Motor neuron (in vitro differentiated cells): ENCODE measurements at regions not wholly inside any gene's neighbourhood (a gene's known extent, or its start where the extent isn't known, plus 50 kb on each side); places are given as distances from the start of the nearest gene placed in this dataset.
"Not testable (repeated sequence)": the region's sequence is repeated elsewhere in the genome, so short reads cannot be mapped to it uniquely, and the experiment has no call there.

Source experiments
- ATAC-seq, 8 experiments: fragments of 200-7000 bp; cut with Tn5 transposase; replicated peaks in 6 of 8; 2 replicates each; pipeline ENCODE4 v1.8.0; 2021; ENCODE audit warnings: mild to moderate bottlenecking in 8 of 8, moderate library complexity in 8 of 8
- H3K27ac ChIP-seq, 2 donors: fragments of 250-450 bp; sonication (Bioruptor Pico); 2 replicates each; pipeline ENCODE4 v1.9.0; 2021; ENCODE audit warnings: antibody characterized with exemption in 2 of 2, mild to moderate bottlenecking in 2 of 2, moderate library complexity in 1 of 2
- H3K4me1 ChIP-seq, 2 donors: fragments of 250-450 bp; sonication (Bioruptor Pico); replicated peaks in 1 of 2; 2 replicates each; pipeline ENCODE4 v1.6.1; 2021; ENCODE audit warnings: antibody characterized with exemption in 2 of 2, mild to moderate bottlenecking in 2 of 2, moderate library complexity in 1 of 2
- H3K4me3 ChIP-seq, 5 donors: fragments of 250-450 bp; sonication (Bioruptor Pico); 2 replicates each; pipeline ENCODE4 v1.9.0; 2021; ENCODE audit warnings: antibody characterized with exemption in 5 of 5, mild to moderate bottlenecking in 5 of 5, moderate library complexity in 4 of 5
- WGBS, 10 experiments: fragments of 450-650 bp; shearing (Covaris generic); methylation state at CpG; one replicate each; pipeline ENCODE4 v1.0.0; 2022; 5-methylcytosine and 5-hydroxymethylcytosine counted together
- in situ Hi-C, 9 experiments: fragments of 400-800 bp; cut with MboI; loops; one replicate each; pipeline ENCODE4 v1.15.0; 2021; ENCODE audit warnings: low sequenced_read_pairs in 9 of 9, low pct_unique_long_range_greater_than_20kb in 2 of 9; ENCODE audit not compliant: unreplicated experiment in 9 of 9

DNA sequence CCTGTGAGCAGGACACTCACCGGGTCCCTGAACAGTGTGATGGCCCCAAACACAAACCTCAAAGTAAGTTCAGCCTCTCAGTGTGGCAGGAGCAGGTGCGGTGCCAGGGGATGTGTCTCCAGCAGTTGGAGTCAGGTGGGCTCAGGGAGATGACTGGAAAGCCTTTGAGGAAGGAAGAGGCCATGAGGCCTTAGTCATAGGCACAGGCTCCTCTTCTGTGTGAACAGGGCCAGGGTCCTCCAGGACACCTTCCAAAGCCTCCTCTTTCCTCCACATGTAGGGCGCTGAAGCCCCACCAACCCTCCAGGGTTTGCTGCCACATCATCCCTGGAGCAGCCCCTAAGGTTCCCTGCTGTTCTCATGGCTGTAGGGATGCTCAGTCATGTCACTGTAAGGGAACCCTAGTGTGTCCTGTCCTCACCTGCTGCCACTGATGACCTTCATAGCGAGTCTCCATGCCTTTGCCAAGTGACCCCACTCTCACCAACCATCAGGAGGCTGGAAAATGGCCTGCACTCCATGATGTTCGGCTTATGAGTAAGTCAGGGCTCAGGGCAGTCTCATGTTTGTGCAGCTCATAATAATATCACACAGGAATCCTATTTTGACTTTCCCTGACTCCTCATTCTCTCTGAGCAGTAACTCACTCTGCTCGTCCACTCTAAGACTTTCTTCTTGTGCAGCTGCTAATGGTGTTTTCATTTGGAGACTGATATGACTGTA, 1152.9 kb downstream of the RPIA start:
- no peaks in the 10 kb centered on the region for H3K4me1 ChIP-seq
- 0 to 36% (median 20%) methylated on average over 2 to 6 of the region's 6 CpGs for WGBS, 10 experiments
- no peak for ATAC-seq
- in situ Hi-C loops, result no loop called here
- H3K4me3 ChIP-seq, result no peak overlapping the region
- H3K27ac ChIP-seq, result no peak overlapping the region

DNA sequence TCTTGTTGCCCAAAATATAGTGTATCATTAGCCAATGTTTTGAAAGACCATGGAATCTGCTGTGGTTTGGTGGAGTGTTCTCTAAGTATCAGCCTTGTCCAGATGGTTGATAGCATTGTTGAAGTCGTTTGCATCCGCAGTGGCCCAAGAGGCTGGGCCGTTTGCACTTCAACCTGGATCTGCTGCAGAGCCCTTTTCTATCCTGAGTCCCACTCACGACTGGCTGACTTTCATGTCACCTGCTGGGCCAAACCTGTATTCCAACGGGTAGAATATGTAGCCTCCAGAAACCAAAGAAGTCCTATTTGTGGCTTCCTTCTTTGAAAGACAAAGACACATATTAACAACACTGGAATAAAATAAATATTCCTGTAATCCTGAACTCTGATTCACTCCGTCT, 1154.1 kb downstream of the RPIA start:
- no peaks in the 10 kb centered on the region for H3K4me1 ChIP-seq
- no peak for ATAC-seq
- in situ Hi-C loops, result no loop called here
- 5 to 71% (median 34%) methylated on average over 2 to 6 of the region's 6 CpGs for WGBS, 10 experiments
- H3K4me3 ChIP-seq, result no peak overlapping the region
- no peak overlapping the region for H3K27ac ChIP-seq

DNA sequence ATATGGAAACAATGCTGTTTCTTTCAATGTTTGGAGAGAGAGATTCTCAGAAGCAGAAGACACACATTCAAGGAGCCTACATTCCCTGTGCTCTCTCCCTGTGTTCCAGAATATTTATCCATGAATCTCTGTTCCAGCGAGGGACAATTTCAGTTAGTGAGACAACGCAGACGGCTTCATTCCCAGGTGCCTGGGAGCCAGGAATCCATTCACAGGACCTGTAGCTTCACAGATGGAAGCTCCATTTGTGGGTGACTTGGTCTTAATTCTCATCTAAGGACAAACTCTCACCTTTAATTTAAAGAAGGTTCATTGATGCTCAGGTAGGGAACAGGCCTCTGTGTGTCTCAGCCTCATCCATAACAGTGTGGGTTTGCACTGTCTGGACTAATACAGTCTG, 1156.6 kb downstream of the RPIA start:
- no peaks in the 10 kb centered on the region for H3K4me1 ChIP-seq
- H3K27ac ChIP-seq, result no peak overlapping the region
- WGBS, 10 experiments, result 4 to 92% (median 57%) methylated on average over 1 to 3 of the region's 3 CpGs
- in situ Hi-C loops, result no loop called here
- no peak for ATAC-seq
- H3K4me3 ChIP-seq, result no peak overlapping the region

DNA sequence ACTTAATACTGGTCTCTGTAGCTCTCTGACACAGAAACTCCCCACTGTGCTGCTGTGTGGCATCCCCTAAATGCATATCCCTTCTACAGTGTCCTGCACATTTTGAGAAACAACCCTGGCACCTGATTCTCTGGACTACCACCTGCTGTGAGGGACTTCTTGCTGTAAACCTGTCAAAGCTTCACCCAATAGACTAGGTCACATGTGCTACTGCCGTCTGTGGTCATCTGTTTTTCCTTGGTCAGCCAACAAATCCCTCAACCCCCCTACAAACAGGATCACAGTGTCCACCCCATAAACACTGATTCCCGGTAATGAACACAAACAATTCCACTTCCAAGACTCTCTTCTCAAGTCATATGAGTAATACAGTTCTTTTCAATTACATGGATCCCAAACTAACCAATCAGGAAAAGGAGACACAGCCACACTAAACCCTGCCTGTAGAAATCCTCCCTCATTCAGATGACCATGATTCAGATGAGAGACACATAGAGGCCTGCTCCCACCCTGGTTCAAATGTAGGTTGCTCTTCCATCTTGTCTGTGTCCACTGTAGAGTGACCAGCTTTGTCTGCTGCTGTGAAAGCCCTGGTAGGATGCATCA, 1157.4 kb downstream of the RPIA start:
- Histone ChIP-seq H3K4me3 (no peak overlapping the region), H3K4me1 (no peaks in the 10 kb centered on the region), H3K27ac (no peak overlapping the region)
- peak in 2 of 8 experiments; percentile 65 to 86 for ATAC-seq
- 0 to 71% (median 24%) methylated on average over 1 to 2 of the region's 2 CpGs; no CpG with 5 or more reads in 1 of the 10 experiments for WGBS, 10 experiments
- in situ Hi-C loops, result no loop called here

DNA sequence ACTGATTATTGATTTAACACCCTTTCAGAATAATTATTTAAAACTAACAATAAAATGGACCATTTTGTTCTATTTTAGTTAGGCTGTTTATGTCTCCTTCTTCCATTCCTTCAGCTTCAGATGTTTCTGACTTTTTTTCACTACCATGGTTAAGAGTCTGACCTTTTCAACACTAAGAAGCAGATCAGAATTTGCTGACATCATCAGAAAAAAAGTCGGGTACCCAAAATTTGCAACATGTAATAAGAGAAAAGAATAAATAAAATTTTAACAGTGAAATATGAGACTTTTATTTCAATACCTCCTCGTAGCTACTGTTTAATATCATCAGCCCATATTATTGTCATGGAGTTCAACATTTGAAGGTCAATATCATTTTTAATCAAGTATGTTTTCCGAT, 1158.3 kb downstream of the RPIA start:
- Histone ChIP-seq H3K27ac (no peak overlapping the region), H3K4me3 (no peak overlapping the region), H3K4me1 (no peaks in the 10 kb centered on the region)
- in situ Hi-C loops, result no loop called here
- ATAC-seq, result no peak
- 0 to 59% (median 41%) methylated on average over 3 of the region's 3 CpGs for WGBS, 10 experiments

DNA sequence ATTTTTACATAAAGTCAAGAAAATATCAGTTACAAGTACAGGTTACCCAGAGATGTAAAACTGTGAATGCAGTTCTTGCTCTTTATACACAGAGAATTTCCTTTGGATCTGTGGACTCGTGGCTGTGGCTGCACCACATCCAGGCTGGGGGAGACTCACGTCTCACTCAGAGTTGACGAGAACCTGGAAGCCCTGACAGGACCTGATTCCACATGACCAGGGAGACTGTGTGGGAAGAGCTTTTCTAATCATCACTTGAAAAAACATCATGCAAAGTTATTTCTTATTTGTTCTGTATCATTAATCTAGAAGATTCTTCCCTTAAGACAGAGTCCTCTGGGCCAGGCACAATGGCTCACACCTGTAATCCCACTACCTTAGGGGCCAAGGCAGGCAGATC, 1159.0 kb downstream of the RPIA start:
- no peak overlapping the region for H3K27ac ChIP-seq
- no peak for ATAC-seq
- WGBS, 10 experiments, result 0 to 78% (median 34%) methylated on average over 1 to 3 of the region's 3 CpGs; no CpG with 5 or more reads in 2 of the 10 experiments
- H3K4me1 ChIP-seq, result no peaks in the 10 kb centered on the region
- in situ Hi-C loops, result no loop called here
- no peak overlapping the region for H3K4me3 ChIP-seq

DNA sequence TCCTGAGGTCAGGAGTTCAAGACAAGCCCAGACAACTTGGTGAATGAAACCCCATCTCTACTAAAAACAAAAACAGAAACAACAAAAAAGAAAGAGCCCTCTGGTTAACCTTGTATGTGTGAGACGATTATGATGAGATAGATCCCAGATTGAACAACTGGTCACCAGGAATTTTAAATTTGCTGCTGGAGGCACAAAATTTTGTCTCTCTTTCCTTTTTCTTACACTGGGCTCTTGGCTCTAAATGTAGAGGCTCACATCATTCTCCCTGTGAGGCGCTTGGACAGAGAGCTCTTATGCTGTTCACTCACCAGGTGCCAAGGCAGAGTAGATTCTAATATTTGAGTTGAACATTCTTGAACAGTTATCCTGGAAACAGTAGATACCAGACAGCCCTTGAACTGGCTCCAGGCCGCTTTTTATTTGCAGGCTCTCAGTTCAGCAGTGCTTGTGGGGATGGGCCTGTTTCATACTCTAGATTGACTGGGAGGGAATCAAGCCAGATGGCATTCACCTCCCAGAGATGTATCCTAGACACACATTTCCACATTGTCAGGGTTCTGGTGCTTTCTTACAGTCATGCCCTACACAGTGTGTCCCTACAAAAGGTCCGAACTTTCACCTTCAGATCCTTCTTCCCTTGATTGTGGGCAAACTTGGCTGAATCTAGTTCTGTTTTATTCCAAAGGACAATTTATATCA, 1159.6 kb downstream of the RPIA start:
- peak in 1 of 8 experiments; percentile 27 for ATAC-seq
- H3K27ac ChIP-seq, result no peak overlapping the region
- no peaks in the 10 kb centered on the region for H3K4me1 ChIP-seq
- in situ Hi-C loops, result no loop called here
- WGBS, 10 experiments, result 8 to 54% (median 37%) methylated on average over 2 to 4 of the region's 4 CpGs
- H3K4me3 ChIP-seq, result no peak overlapping the region

DNA sequence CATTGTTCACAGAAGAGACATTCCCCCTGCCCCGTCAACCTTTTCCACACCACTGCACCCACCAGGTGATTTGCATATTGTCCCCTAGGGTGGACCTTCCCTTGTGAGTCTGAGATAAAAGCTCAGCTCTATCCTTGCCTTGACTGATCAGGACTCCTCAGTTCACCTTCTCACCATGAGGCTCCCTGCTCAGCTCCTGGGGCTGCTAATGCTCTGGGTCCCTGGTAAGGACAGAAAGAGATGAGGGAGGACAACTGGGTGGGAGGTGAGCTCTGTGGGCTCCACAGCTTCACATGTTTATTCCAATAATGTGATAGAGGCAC, 1160.1 kb downstream of the RPIA start:
- 0 to 67% (median 36%) methylated on average over 1 of the region's 1 CpG; no CpG with 5 or more reads in 1 of the 10 experiments for WGBS, 10 experiments
- no peak overlapping the region for H3K27ac ChIP-seq
- H3K4me3 ChIP-seq, result no peak overlapping the region
- peak in 1 of 8 experiments; percentile 28 for ATAC-seq
- H3K4me1 ChIP-seq, result no peaks in the 10 kb centered on the region
- in situ Hi-C loops, result no loop called here

DNA sequence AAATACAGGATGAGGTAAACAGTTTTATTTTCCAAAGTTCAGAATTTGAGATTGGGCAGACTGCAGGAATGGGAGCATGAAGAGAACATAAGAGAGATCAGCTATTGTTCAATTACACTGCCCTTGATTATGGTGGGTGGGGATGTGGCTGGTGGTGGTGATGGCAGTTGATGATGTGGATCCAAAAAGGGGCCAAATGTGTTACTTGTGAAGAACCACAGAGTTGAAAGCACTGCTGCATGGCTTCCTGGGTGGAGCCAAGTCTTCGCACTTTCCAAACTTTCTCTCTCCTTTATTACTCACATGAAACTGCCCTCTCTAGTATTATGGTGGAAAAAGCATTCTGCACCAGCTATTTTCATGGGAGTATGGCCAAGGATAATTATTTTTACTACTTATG, 1162.0 kb downstream of the RPIA start:
- WGBS, 10 experiments, result no CpG with 5 or more reads among the region's 1 CpG
- H3K4me1 ChIP-seq, in situ Hi-C loops, ATAC-seq, H3K27ac ChIP-seq, H3K4me3 ChIP-seq: not testable (repeated sequence)

DNA sequence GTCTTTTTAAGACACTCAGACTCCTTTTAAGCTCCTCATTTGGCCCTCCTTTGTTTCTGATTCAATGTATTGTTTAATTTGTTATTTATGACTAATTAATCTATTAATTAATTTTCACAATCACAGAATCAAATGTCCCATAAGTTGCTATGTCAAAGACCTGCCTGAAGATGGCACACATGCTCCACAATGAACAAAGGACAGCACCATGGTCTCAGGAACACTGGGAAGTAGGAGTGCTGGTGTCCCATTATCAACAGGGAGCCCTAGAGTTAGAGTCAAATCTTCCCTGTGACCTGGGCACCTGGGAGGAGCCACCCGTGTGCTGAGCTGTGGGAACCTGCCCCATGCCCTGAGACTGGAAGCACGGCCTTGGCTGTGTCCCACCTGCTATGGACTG, 1164.3 kb downstream of the RPIA start:
- in situ Hi-C loops, H3K4me3 ChIP-seq, H3K27ac ChIP-seq, H3K4me1 ChIP-seq: not testable (repeated sequence)
- peak in 2 of 8 experiments; percentile 44 to 55 for ATAC-seq
- no CpG with 5 or more reads among the region's 2 CpGs for WGBS, 10 experiments

DNA sequence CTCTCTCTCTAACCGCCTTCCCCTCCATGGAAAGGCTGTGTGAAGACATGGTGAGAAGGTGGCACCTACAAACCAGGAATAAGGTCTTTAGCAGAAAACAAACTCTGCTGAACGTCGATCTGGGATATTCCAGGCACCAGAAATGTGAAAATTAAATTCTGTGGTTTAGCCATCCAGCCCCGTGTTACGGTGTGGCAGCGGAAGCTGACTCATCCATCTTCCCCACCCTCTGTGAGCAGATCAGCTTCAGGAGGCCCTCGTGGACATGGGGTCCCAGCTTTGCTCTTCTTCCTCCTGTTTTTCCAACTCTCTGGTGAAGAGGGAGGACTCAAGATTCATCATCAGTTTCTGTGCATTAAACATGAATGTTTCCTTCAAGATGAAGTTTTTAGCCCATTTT, 1164.8 kb downstream of the RPIA start:
- peak in 2 of 8 experiments; percentile 61 to 79 for ATAC-seq
- in situ Hi-C loops, H3K4me1 ChIP-seq, H3K27ac ChIP-seq, H3K4me3 ChIP-seq: not testable (repeated sequence)
- WGBS, 10 experiments, result no CpG with 5 or more reads among the region's 7 CpGs

DNA sequence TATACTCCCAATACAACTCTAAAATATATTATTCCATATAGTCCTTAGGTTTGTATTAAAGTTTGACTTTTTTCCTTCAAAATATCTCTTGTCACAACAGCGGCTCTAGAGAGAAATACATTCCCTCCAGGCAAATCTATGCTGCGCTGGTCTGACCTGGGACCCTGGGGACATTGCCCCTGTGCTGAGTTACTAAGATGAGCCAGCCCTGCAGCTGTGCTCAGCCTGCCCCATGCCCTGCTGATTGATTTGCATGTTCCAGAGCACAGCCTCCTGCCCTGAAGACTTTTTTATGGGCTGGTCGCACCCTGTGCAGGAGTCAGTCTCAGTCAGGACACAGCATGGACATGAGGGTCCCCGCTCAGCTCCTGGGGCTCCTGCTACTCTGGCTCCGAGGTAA, 1170.7 kb downstream of the RPIA start:
- in situ Hi-C loops, H3K4me1 ChIP-seq, H3K27ac ChIP-seq, H3K4me3 ChIP-seq: not testable (repeated sequence)
- peak in 1 of 8 experiments; percentile 42 for ATAC-seq
- whole genome bisulfite sequencing, 10 experiments, result no CpG with 5 or more reads among the region's 5 CpGs

DNA sequence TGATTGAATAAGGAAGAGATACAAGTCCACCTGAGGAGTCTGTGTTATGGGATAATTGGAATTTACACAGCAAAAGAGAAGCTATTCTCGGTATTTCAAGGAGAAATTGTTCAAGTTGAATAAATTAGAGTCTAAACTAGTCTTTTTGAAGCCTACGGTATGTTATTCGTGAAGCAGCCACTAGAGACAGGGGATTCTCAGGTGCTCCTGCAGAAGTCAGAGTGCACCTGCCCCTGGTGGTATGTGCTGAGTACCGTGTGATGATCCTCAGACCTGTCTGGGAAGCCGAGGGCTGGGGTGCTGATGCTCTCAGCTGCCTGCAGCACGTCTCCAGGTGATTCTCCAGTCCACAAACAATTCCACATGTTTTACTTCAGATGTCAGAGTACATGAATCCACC, 1171.7 kb downstream of the RPIA start:
- ATAC-seq, H3K27ac ChIP-seq, in situ Hi-C loops, H3K4me3 ChIP-seq, H3K4me1 ChIP-seq: not testable (repeated sequence)
- WGBS, 10 experiments, result no CpG with 5 or more reads among the region's 6 CpGs
